Ascending aorta (tissue), 2 donors: ENCODE measurements at regions not wholly inside any gene's neighbourhood (a gene's known extent, or its start where the extent isn't known, plus 50 kb on each side); places are given as distances from the start of the nearest gene placed in this dataset.

Experiments used
- DNase-seq, 2 donors: peaks; one replicate each; pipeline ENCODE4 v3.0.0-alpha.2; 2019; ENCODE audit warnings: low spot score in 2 of 2
- H3K27ac ChIP-seq, 2 donors: fragments of 200-600 bp; sonication (generic); one replicate each; pipeline ENCODE4 v1.5.1; 2016 to 2017; ENCODE audit warnings: mild to moderate bottlenecking in 1 of 2
- H3K27me3 ChIP-seq: fragments of 200-600 bp; sonication (generic); one replicate; pipeline ENCODE4 v1.5.1; 2017
- H3K36me3 ChIP-seq, 2 donors: fragments of 200-600 bp; sonication (generic); one replicate each; pipeline ENCODE4 v1.5.1; 2016
- H3K4me1 ChIP-seq, 2 donors: fragments of 200-600 bp; sonication (generic); one replicate each; pipeline ENCODE4 v1.5.1; 2016 to 2017; ENCODE audit warnings: mild to moderate bottlenecking in 1 of 2
- H3K4me3 ChIP-seq, 2 donors: fragments of 200-600 bp; sonication (generic); one replicate each; pipeline ENCODE4 v1.5.1; 2016 to 2017; ENCODE audit warnings: mild to moderate bottlenecking in 1 of 2
- H3K9me3 ChIP-seq, 2 donors: fragments of 200-600 bp; sonication (generic); one replicate each; pipeline ENCODE4 v1.5.1; 2016
- intact Hi-C: fragments of 100-400 bp; cut with DNase I; formaldehyde crosslinking; loops from one replicate; pipeline ENCODE4 v1.15.1; 2023
- TF ChIP-seq, protein P1 (sequence below), 3 experiments: fragments of 200-600 bp in 2 of 3; fragments of 450-650 bp in 1 of 3; sonication (generic) in 2 of 3; IDR thresholded peaks; one replicate each; pipeline ENCODE4 v1.5.1; 2016 to 2019; ENCODE audit warnings: antibody characterized with exemption in 3 of 3, mild to moderate bottlenecking in 1 of 3, moderate library complexity in 1 of 3

DNA sequence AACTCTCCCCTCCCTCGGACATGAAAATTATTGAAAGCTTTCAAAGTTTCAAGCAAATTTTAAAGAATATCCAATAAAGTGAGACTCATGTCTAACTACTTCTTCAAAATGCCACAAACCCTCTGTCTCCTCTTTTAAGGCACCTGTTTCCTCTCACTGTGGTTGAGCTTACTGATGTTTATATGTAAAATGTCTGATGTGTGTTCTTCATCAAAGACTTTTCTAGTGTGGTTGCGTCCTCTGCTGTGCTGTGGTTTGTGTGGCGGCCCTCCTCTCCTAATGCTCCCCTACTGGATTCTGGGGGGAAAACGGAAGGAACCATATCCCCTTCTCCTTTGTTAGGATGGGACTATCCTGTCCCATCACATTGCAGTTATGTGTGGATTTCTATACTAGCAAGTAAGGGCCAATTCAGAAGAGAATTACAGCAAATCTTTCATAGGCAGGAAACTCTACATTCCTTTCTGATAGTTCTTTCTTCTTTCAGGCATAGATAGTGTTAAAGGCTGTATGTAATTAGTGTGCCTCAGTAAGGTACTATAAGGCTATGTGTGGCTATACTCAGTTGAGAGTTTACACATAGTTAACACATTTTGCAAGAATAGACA lies 221.0 kb upstream of the GPRIN3 start:
- no peaks in the 10 kb centered on the region for H3K27me3 ChIP-seq
- H3K27ac ChIP-seq = no peak overlapping the region
- TF ChIP-seq, protein P1, sequence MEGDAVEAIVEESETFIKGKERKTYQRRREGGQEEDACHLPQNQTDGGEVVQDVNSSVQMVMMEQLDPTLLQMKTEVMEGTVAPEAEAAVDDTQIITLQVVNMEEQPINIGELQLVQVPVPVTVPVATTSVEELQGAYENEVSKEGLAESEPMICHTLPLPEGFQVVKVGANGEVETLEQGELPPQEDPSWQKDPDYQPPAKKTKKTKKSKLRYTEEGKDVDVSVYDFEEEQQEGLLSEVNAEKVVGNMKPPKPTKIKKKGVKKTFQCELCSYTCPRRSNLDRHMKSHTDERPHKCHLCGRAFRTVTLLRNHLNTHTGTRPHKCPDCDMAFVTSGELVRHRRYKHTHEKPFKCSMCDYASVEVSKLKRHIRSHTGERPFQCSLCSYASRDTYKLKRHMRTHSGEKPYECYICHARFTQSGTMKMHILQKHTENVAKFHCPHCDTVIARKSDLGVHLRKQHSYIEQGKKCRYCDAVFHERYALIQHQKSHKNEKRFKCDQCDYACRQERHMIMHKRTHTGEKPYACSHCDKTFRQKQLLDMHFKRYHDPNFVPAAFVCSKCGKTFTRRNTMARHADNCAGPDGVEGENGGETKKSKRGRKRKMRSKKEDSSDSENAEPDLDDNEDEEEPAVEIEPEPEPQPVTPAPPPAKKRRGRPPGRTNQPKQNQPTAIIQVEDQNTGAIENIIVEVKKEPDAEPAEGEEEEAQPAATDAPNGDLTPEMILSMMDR (IDR thresholded peaks at IDR 0.05) = no peak
- H3K9me3 ChIP-seq = no peaks in the 10 kb centered on the region
- intact Hi-C loops = no loop called here
- H3K4me1 ChIP-seq = no peaks in the 10 kb centered on the region
- H3K4me3 ChIP-seq = no peak overlapping the region
- no peaks in the 10 kb centered on the region for H3K36me3 ChIP-seq
- no peak for DNase-seq

DNA sequence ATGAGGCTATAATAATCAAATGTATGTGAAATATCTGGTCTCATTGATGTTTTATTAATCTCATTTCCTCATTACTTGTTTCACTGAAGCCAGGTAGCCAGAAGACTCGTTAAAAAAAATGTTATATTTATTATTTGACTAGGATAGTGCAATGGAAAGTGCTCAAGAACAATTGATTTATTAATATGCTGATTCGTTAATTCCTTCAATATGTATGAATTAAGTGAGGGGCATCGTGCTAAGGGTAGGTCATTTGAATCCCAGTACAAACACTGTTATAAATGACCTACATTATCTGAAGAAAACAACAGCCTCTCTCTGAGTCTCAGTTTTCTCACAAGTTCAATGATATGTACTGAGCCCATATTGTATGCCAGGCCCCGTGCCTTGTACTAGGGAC lies 214.2 kb upstream of the GPRIN3 start:
- intact Hi-C loops = no loop called here
- TF ChIP-seq, protein P1 (IDR thresholded peaks at IDR 0.05) = no peak
- H3K27ac ChIP-seq = no peak overlapping the region
- H3K36me3 ChIP-seq = no peaks in the 10 kb centered on the region
- H3K4me3 ChIP-seq = no peak overlapping the region
- DNase-seq = no peak
- H3K4me1 ChIP-seq = no peaks in the 10 kb centered on the region
- H3K9me3 ChIP-seq = no peaks in the 10 kb centered on the region
- H3K27me3 ChIP-seq = no peaks in the 10 kb centered on the region

DNA sequence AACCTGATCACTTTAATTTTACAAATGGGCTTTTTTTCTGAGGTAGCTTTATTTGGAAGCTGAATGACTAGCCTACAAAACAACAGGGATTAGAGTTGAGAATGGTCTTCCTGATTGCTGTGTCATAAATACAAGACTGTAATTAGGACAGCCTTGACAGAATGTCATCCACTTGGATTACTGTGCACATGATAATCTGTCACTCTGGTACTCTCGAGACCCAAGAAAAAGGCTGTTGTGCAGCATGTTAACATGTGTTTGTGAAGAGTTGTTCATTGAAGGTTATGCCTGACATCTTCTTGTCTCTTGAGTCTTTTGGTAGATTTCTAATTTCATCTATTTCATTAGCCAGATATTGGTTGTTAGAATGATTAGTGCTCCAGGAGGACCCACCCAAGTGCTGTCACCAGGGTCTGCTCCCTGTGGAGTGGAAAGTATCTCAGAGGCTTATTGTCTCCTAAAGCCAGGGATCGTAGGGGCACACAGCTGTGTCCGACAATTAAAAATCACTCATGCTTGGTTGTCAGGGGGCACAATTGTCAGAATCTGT lies 212.2 kb upstream of the GPRIN3 start:
- Histone ChIP-seq H3K4me1 (no peaks in the 10 kb centered on the region), H3K9me3 (no peaks in the 10 kb centered on the region), H3K4me3 (no peak overlapping the region), H3K27me3 (no peaks in the 10 kb centered on the region), H3K36me3 (no peaks in the 10 kb centered on the region), H3K27ac (no peak overlapping the region)
- intact Hi-C loops = no loop called here
- DNase-seq = no peak
- TF ChIP-seq, protein P1 (IDR thresholded peaks at IDR 0.05) = no peak

DNA sequence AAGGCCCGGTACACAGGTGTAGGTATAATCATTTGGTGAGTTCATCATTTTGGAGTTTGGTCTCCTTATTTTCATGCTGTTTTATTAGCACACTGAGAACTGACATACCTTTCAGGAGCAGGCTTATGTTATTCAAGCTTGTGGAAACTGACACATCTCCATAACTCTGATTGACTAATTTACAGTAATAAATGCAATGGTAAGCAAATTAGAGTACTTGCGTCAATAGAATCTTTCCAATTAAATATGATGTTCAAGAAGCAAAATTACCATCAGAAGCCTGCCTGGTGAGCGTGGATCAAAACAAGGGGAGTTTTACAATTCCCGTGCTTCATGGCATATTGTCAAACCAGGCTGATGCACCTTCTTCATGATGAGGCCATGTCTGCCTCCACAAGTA lies 210.7 kb upstream of the GPRIN3 start:
- no peak overlapping the region for H3K4me3 ChIP-seq
- TF ChIP-seq, protein P1 (IDR thresholded peaks at IDR 0.05) = no peak
- no peaks in the 10 kb centered on the region for H3K27me3 ChIP-seq
- no peaks in the 10 kb centered on the region for H3K4me1 ChIP-seq
- H3K27ac ChIP-seq = no peak overlapping the region
- DNase-seq = no peak
- H3K36me3 ChIP-seq = no peaks in the 10 kb centered on the region
- H3K9me3 ChIP-seq = no peaks in the 10 kb centered on the region
- intact Hi-C loops = no loop called here

DNA sequence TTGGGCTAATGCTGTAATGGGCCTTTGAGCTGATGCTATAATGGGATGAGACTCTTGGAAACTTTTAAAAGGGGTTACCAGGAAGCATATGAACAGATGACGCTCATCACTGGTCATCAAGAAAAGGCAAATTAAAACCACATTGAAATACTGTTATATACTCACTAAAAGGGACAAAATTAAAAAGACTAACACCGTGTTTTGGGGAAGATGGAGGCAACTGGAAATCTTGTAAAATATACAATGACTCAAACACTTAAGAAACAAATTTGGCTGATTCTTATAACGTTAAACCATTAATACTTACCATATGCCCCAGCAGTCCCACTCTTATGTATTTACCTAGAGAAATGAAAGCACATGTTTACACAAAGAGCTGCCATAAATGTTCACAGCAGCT lies 207.2 kb upstream of the GPRIN3 start:
- TF ChIP-seq, protein P1 (IDR thresholded peaks at IDR 0.05) = no peak
- H3K9me3 ChIP-seq = no peaks in the 10 kb centered on the region

DNA sequence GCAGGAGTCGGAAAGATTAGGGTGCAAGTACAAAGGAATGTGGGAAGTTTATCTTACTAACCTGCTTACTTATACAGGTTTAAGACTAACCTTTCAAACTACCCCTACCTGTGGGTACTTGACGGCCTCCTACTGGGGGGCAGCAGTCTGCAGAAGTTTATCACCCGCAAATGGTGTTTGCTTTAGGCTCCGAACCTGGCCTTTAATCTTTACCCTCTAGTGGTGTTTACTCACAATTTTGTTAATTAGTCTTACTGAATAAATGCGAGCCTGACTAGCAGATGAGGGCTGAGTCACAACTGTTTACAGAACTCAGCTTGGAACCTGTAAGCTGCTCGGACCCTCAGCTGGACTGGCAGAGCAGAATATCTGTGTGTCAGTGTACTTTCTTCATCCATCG lies 204.2 kb upstream of the GPRIN3 start:
- no peak overlapping the region for H3K27ac ChIP-seq
- H3K9me3 ChIP-seq = no peaks in the 10 kb centered on the region
- H3K27me3 ChIP-seq = no peaks in the 10 kb centered on the region
- no peak overlapping the region for H3K4me3 ChIP-seq
- H3K4me1 ChIP-seq = no peaks in the 10 kb centered on the region
- TF ChIP-seq, protein P1 (IDR thresholded peaks at IDR 0.05) = no peak
- H3K36me3 ChIP-seq = no peaks in the 10 kb centered on the region
- no peak for DNase-seq
- intact Hi-C loops = no loop called here

More for the DNA sequence above, 207.2 kb upstream of the GPRIN3 start:
- intact Hi-C loops = no loop called here
- Histone ChIP-seq H3K27me3 (no peaks in the 10 kb centered on the region), H3K36me3 (no peaks in the 10 kb centered on the region), H3K4me1 (no peaks in the 10 kb centered on the region), H3K4me3 (no peak overlapping the region), H3K27ac (no peak overlapping the region)
- DNase-seq = no peak
